SK-N-SH (cell line): ENCODE measurements at regions not wholly inside any gene's neighbourhood (a gene's known extent, or its start where the extent isn't known, plus 50 kb on each side); places are given as distances from the start of the nearest gene placed in this dataset.

Experiments used
- CTCF ChIA-PET: fragments of 300-600, 350-600 bp; formaldehyde crosslinking; extraction: SDS; loops from one replicate; lab custom pipeline; 2021; lab: Yijun Ruan, JAX
- POLR2A ChIA-PET: fragments of 350-600 bp; sonication (Branson Sonifier 250); formaldehyde crosslinking; extraction: SDS; loops from one replicate; lab custom pipeline; 2020; ENCODE audit warnings: antibody characterized with exemption, inconsistent platforms; lab: Yijun Ruan, JAX
- DNase-seq: peaks from one replicate; pipeline ENCODE4 v3.0.0; 2012
- H2AFZ ChIP-seq: fragments of 200-600 bp; sonication (generic); 2 replicates; pipeline ENCODE4 v1.8.1; 2016; ENCODE audit warnings: antibody characterized with exemption, mild to moderate bottlenecking, low read depth
- H3F3A ChIP-seq: fragments of 200-600 bp; sonication (generic); replicated peaks from 2 replicates; pipeline ENCODE3; 2016; ENCODE audit warnings: antibody characterized with exemption, mild to moderate bottlenecking; ENCODE audit not compliant: insufficient read depth
- H3K27ac ChIP-seq, 2 experiments: fragments of 200-500 bp in 1 of 2; fragments of 200-600 bp in 1 of 2; sonication (Bioruptor generic) in 1 of 2; sonication (generic), shearing (Covaris generic) in 1 of 2; 2 replicates each; pipeline versions ENCODE4 v1.5.1 to v1.6.1; 2014 to 2016; ENCODE audit warnings: low read depth in 2 of 2, inconsistent platforms in 1 of 2, low read length in 1 of 2, mild to moderate bottlenecking in 1 of 2, mixed read lengths in 1 of 2
- H3K27me3 ChIP-seq: fragments of 200-600 bp; sonication (generic), shearing (Covaris generic); 2 replicates; pipeline ENCODE4 v1.6.1; 2016; ENCODE audit warnings: mixed run types; ENCODE audit not compliant: insufficient read depth
- H3K36me3 ChIP-seq, 2 experiments: fragments of 200-500 bp in 1 of 2; fragments of 200-600 bp in 1 of 2; sonication (Bioruptor generic) in 1 of 2; sonication (generic) in 1 of 2; replicated peaks in 1 of 2; 2 replicates each; pipeline versions ENCODE3 to v1.5.1; 2014 to 2016; ENCODE audit warnings: low read length in 1 of 2, mild to moderate bottlenecking in 1 of 2; ENCODE audit not compliant: insufficient read depth in 2 of 2, control insufficient read depth in 1 of 2
- H3K4me1 ChIP-seq, 2 experiments: fragments of 200-500 bp in 1 of 2; fragments of 200-600 bp in 1 of 2; sonication (Bioruptor generic) in 1 of 2; sonication (generic), shearing (Covaris generic) in 1 of 2; 2 replicates each; pipeline versions ENCODE4 v1.5.1 to v1.6.1; 2014 to 2016; ENCODE audit warnings: low read depth in 1 of 2, low read length in 1 of 2, mixed run types in 1 of 2; ENCODE audit not compliant: insufficient read depth in 2 of 2, control insufficient read depth in 1 of 2
- H3K4me2 ChIP-seq: fragments of 200-600 bp; sonication (generic), shearing (Covaris generic); 2 replicates; pipeline ENCODE4 v1.6.1; 2017; ENCODE audit warnings: mixed run types
- H3K4me3 ChIP-seq, 2 experiments: fragments of 200-500 bp in 1 of 2; fragments of 200-600 bp in 1 of 2; sonication (Bioruptor generic) in 1 of 2; sonication (generic), shearing (Covaris generic) in 1 of 2; 2 replicates each; pipeline versions ENCODE4 v1.5.1 to v1.8.1; 2014 to 2016; ENCODE audit warnings: low read depth in 2 of 2, inconsistent platforms in 1 of 2, low read length in 1 of 2, mild to moderate bottlenecking in 1 of 2, mixed read lengths in 1 of 2, moderate library complexity in 1 of 2
- H3K79me2 ChIP-seq: fragments of 200-600 bp; sonication (generic); 2 replicates; pipeline ENCODE4 v1.8.1; 2017; ENCODE audit warnings: mild to moderate bottlenecking; ENCODE audit not compliant: insufficient read depth
- H3K9ac ChIP-seq: fragments of 200-600 bp; sonication (generic); 2 replicates; pipeline ENCODE4 v1.6.1; 2017; ENCODE audit warnings: mixed run types
- H3K9me2 ChIP-seq: fragments of 200-600 bp; sonication (generic); 2 replicates; pipeline ENCODE4 v1.6.1; 2017; ENCODE audit warnings: mixed run types
- H3K9me3 ChIP-seq: fragments of 200-600 bp; sonication (generic); 2 replicates; pipeline ENCODE4 v1.6.1; 2017; ENCODE audit warnings: mixed run types, mild to moderate bottlenecking, moderate library complexity
- H4K20me1 ChIP-seq: fragments of 200-600 bp; sonication (generic); 2 replicates; pipeline ENCODE4 v1.6.1; 2017; ENCODE audit warnings: mild to moderate bottlenecking, mixed run types; ENCODE audit not compliant: insufficient read depth
- CHD2 ChIP-seq: fragments of 150-350 bp; IDR thresholded peaks from 2 replicates; pipeline ENCODE4 v1.6.1; 2018; ENCODE audit warnings: low read length; ENCODE audit not compliant: partially characterized antibody
- CTCF ChIP-seq: fragments of 200-600 bp; sonication (generic); IDR thresholded peaks from 2 replicates; pipeline ENCODE4 v1.6.1; 2017; ENCODE audit warnings: antibody characterized with exemption, mild to moderate bottlenecking, moderate library complexity
- EP300 ChIP-seq, 2 experiments: IDR thresholded peaks; 2 replicates each; pipeline versions ENCODE4 v1.4.0 to v1.6.1; 2012; ENCODE audit warnings: borderline replicate concordance in 1 of 2, low read depth in 1 of 2, low read length in 1 of 2
- EZH2phosphoT487 ChIP-seq: fragments of 200-600 bp; sonication (generic); IDR thresholded peaks from 2 replicates; pipeline ENCODE4 v1.6.1; 2017; ENCODE audit warnings: low read depth, mixed run types, mild to moderate bottlenecking, antibody characterized with exemption, moderate library complexity, borderline replicate concordance
- GATA2 ChIP-seq: sonication (generic); formaldehyde crosslinking; IDR thresholded peaks from 2 replicates; pipeline ENCODE4 v1.5.0; 2020; ENCODE audit warnings: mild to moderate bottlenecking, missing genetic modification reagents
- RAD21 ChIP-seq: IDR thresholded peaks from 2 replicates; pipeline ENCODE4 v1.6.1; 2012; ENCODE audit warnings: mild to moderate bottlenecking, low read length
- REST ChIP-seq: IDR thresholded peaks from 2 replicates; pipeline ENCODE4 v1.6.1; 2012; ENCODE audit warnings: mild to moderate bottlenecking, low read depth, low read length, moderate library complexity
- TCF12 ChIP-seq: IDR thresholded peaks from 2 replicates; pipeline ENCODE4 v1.4.0; 2012
- TEAD4 ChIP-seq: IDR thresholded peaks from 2 replicates; pipeline ENCODE4 v1.4.0; 2012; ENCODE audit warnings: mild to moderate bottlenecking, borderline replicate concordance; ENCODE audit not compliant: insufficient read depth
- USF1 ChIP-seq: IDR thresholded peaks from 2 replicates; pipeline ENCODE4 v1.4.0; 2012; ENCODE audit warnings: low read depth, borderline replicate concordance
- WGBS: methylation state at CpG from one replicate; pipeline ENCODE4 v1.1.6; 2017; ENCODE audit warnings: low lambda C conversion rate; 5-methylcytosine and 5-hydroxymethylcytosine counted together

GRCh38 chr14:73784181-73784987 lies 67.2 kb upstream of the PTGR2 start:
- H2AFZ ChIP-seq = no peak overlapping the region

More at GRCh38 chr14:73784181-73784987, 67.2 kb upstream of the PTGR2 start:
- Histone ChIP-seq H3F3A (peaks cover 15% of the 10 kb centered on the region), H3K9ac (no peak overlapping the region), H3K27me3 (no peaks in the 10 kb centered on the region), H3K9me2 (no peaks in the 10 kb centered on the region), H3K27ac (peak overlapping the region; percentile 72 to 87; a peak in 3 of 4 replicates), H3K4me3 (no peak overlapping the region), H3K9me3 (no peaks in the 10 kb centered on the region), H3K4me1 (peaks cover 20 to 31% of the 10 kb centered on the region in 2 experiments), H3K36me3 (no peaks in the 10 kb centered on the region), H3K4me2 (peak overlapping the region; percentile 79), H4K20me1 (peaks cover 3% of the 10 kb centered on the region; the same call in 1 of the 2 replicates), H3K79me2 (peaks cover 86% of the 10 kb centered on the region)
- TF ChIP-seq TEAD4 (no peak), RAD21 (no peak), EZH2phosphoT487 (no peak), EP300 (IDR thresholded peaks at IDR 0.05; ENCODE audit: borderline replicate concordance in 1 of 2, low read depth in 1 of 2, low read length in 1 of 2) (no peak), CHD2 (no peak), USF1 (no peak), CTCF (no peak), GATA2 (no peak), TCF12 (no peak), REST (no peak)
- WGBS = 90% methylated on average over 8 of the region's 8 CpGs
- ChIA-PET POLR2A (no interaction called here), CTCF (interaction anchor here (0.7 to 3.7 kb wide), 4 partner anchors 13 to 38 kb away, joined by 3 to 24 read pairs (median 12); a partner anchor contains a TSS)
- no peak for DNase-seq
